GM12878 (cell line): ENCODE measurements at regions not wholly inside any gene's neighbourhood (a gene's known extent, or its start where the extent isn't known, plus 50 kb on each side); places are given as distances from the start of the nearest gene placed in this dataset.

ENCODE experiments used
- ATAC-seq: fragments of 200-7000 bp; cut with Tn5 transposase; 3 replicates; pipeline ENCODE4 v1.9.1; 2020; ENCODE audit warnings: mild to moderate bottlenecking, moderate library complexity
- BruUV-seq: library from RNA; stranded (reverse); fragments of 400-500 nt; replicated peaks from 2 replicates; lab custom pipeline; 2021; lab: Mats Ljungman, UMichigan
- CTCF ChIA-PET: fragments of 300-600 bp; sonication (Branson Sonifier 250); formaldehyde crosslinking; extraction: SDS; loops from one replicate; lab custom pipeline; 2021; ENCODE audit warnings: inconsistent platforms; lab: Yijun Ruan, JAX
- POLR2A ChIA-PET: fragments of 350-600 bp; formaldehyde crosslinking; extraction: SDS; loops from one replicate; lab custom pipeline; 2021; ENCODE audit warnings: inconsistent platforms; lab: Charles Lee
- RAD21 ChIA-PET: fragments of 300-600 bp; sonication (Branson Sonifier 250); formaldehyde crosslinking; loops from one replicate; lab custom pipeline; 2023; ENCODE audit warnings: antibody characterized with exemption; ENCODE audit not compliant: unreplicated experiment; lab: Charles Lee
- SMC1A ChIA-PET: fragments of 300-600 bp; sonication (Branson Sonifier 250); formaldehyde crosslinking; loops from one replicate; lab custom pipeline; 2023; ENCODE audit not compliant: unreplicated experiment, uncharacterized antibody; lab: Charles Lee
- DNase-seq: peaks from one replicate; pipeline ENCODE4 v3.0.0-alpha.2; 2011; ENCODE audit warnings: low read depth, low spot score
- FAIRE-seq: peaks from 3 replicates; lab custom pipeline; 2011; peaks lifted over from hg19 to GRCh38; lab: Jason Lieb, UNC
- H2AFZ ChIP-seq: 2 replicates; pipeline ENCODE4 v1.6.0; 2011; ENCODE audit warnings: low read depth, low read length, control low read depth; ENCODE audit not compliant: control insufficient read depth
- H3K27ac ChIP-seq: 2 replicates; pipeline ENCODE4 v1.5.1; 2011; ENCODE audit warnings: control low read depth; ENCODE audit not compliant: control insufficient read depth, insufficient read depth
- H3K27me3 ChIP-seq, 2 experiments: replicated peaks in 1 of 2; 2 replicates each; pipeline versions ENCODE4 v1.6.0 to v1.6.1; 2011; ENCODE audit warnings: low read length in 1 of 2; ENCODE audit not compliant: control insufficient read depth in 2 of 2, insufficient read depth in 2 of 2
- H3K36me3 ChIP-seq, 2 experiments: 2 replicates each; pipeline ENCODE4 v1.5.1; 2011; ENCODE audit warnings: low read length in 1 of 2; ENCODE audit not compliant: control insufficient read depth in 2 of 2, insufficient read depth in 2 of 2
- H3K4me1 ChIP-seq: 2 replicates; pipeline ENCODE4 v1.6.1; 2011; ENCODE audit warnings: mild to moderate bottlenecking, low read length, moderate library complexity, mixed read lengths; ENCODE audit not compliant: control insufficient read depth, insufficient read depth
- H3K4me2 ChIP-seq: 2 replicates; pipeline ENCODE4 v1.6.0; 2011; ENCODE audit warnings: control low read depth; ENCODE audit not compliant: control insufficient read depth, insufficient read depth
- H3K4me3 ChIP-seq: fragments of 200-600 bp; sonication (generic); 2 replicates; pipeline ENCODE4 v1.5.1; 2016
- H3K79me2 ChIP-seq: 2 replicates; pipeline ENCODE4 v1.6.0; 2011; ENCODE audit warnings: low read length; ENCODE audit not compliant: control insufficient read depth, insufficient read depth
- H3K9ac ChIP-seq: 2 replicates; pipeline ENCODE4 v1.8.0; 2011; ENCODE audit warnings: low read length, control low read depth, mixed read lengths; ENCODE audit not compliant: control insufficient read depth, insufficient read depth
- H3K9me3 ChIP-seq: replicated peaks from 3 replicates; pipeline ENCODE4 v1.5.1; 2011; ENCODE audit warnings: mild to moderate bottlenecking, low read length; ENCODE audit not compliant: control insufficient read depth, insufficient read depth
- H4K20me1 ChIP-seq: 2 replicates; pipeline ENCODE4 v1.6.0; 2011; ENCODE audit not compliant: control insufficient read depth, insufficient read depth
- BMI1 ChIP-seq: fragments of 450-650 bp; IDR thresholded peaks from 2 replicates; pipeline ENCODE4 v1.6.1; 2016; ENCODE audit warnings: mild to moderate bottlenecking, moderate library complexity, borderline replicate concordance
- CBX5 ChIP-seq: sonication (generic); IDR thresholded peaks from 2 replicates; pipeline ENCODE4 v1.6.1; 2016; ENCODE audit warnings: low read depth, moderate library complexity, mild to moderate bottlenecking, inconsistent platforms
- CEBPZ ChIP-seq: fragments of 150-350 bp; IDR thresholded peaks from 2 replicates; pipeline ENCODE4 v1.6.1; 2016; ENCODE audit warnings: low read depth, low read length
- CHD1 ChIP-seq: IDR thresholded peaks from 2 replicates; pipeline ENCODE4 v1.6.1; 2012; ENCODE audit warnings: low read depth, low read length, improper control_type of control experiment
- CHD2 ChIP-seq: IDR thresholded peaks from 2 replicates; pipeline ENCODE4 v1.6.1; 2011; ENCODE audit warnings: low read depth, low read length, improper control_type of control experiment, borderline replicate concordance
- EED ChIP-seq: sonication (generic); IDR thresholded peaks from 2 replicates; pipeline ENCODE4 v1.6.1; 2016; ENCODE audit warnings: antibody characterized with exemption, low read depth
- MEF2B ChIP-seq: fragments of 450-650 bp; IDR thresholded peaks from 2 replicates; pipeline ENCODE4 v1.6.1; 2018; ENCODE audit warnings: mild to moderate bottlenecking, moderate library complexity; ENCODE audit not compliant: partially characterized antibody, poor library complexity, severe bottlenecking
- MTA3 ChIP-seq: IDR thresholded peaks from 2 replicates; pipeline ENCODE4 v1.6.1; 2012; ENCODE audit warnings: low read length, inconsistent platforms, borderline replicate concordance
- NBN ChIP-seq: fragments of 450-650 bp; IDR thresholded peaks from 2 replicates; pipeline ENCODE4 v1.6.1; 2016
- NFYB ChIP-seq: IDR thresholded peaks from 2 replicates; pipeline ENCODE4 v1.6.1; 2011; ENCODE audit warnings: low read depth, mild to moderate bottlenecking, low read length, improper control_type of control experiment, moderate library complexity; ENCODE audit not compliant: insufficient read depth
- ZBTB40 ChIP-seq: fragments of 450-650 bp; IDR thresholded peaks from 2 replicates; pipeline ENCODE4 v1.6.1; 2016; ENCODE audit warnings: mild to moderate bottlenecking, moderate library complexity, borderline replicate concordance
- ZNF207 ChIP-seq: fragments of 450-650 bp; IDR thresholded peaks from 2 replicates; pipeline ENCODE4 v1.6.1; 2014; ENCODE audit warnings: antibody characterized with exemption, mild to moderate bottlenecking, borderline replicate concordance
- whole genome bisulfite sequencing: methylation state at CpG from one replicate; pipeline ENCODE4 v1.1.6; 2016; ENCODE audit warnings: low lambda C conversion rate; ENCODE audit not compliant: insufficient replicate concordance, insufficient coverage; ENCODE audit errors: missing lambda C conversion rate; 5-methylcytosine and 5-hydroxymethylcytosine counted together
- in situ Hi-C: fragments of 300-500 bp; cut with MboI; formaldehyde crosslinking; loops from 9 replicates; pipeline ENCODE4 v1.14.3; 2018; ENCODE audit warnings: mixed read lengths
- intact Hi-C: fragments of 100-400 bp; cut with micrococcal nuclease; formaldehyde crosslinking; loops from one replicate; pipeline ENCODE4 v1.14.2; 2022; ENCODE audit not compliant: unreplicated experiment
- TF ChIP-seq, protein P1 (sequence below): fragments of 450-650 bp; IDR thresholded peaks from 2 replicates; pipeline ENCODE4 v1.6.1; 2017; ENCODE audit warnings: mild to moderate bottlenecking, moderate library complexity

- POLR2A ChIA-PET: no interaction called here
- DNase-seq (no peak), ATAC-seq (no peak), FAIRE-seq (no peak)
- Histone ChIP-seq H3K4me2 (no peak overlapping the region), H2AFZ (no peak overlapping the region), H3K9ac (no peak overlapping the region), H3K4me1 (no peaks in the 10 kb centered on the region), H3K36me3 (no peaks in the 10 kb centered on the region), H3K27ac (no peak overlapping the region), H4K20me1 (no peaks in the 10 kb centered on the region), H3K4me3 (no peak overlapping the region), H3K27me3 (no peaks in the 10 kb centered on the region), H3K79me2 (no peaks in the 10 kb centered on the region), H3K9me3 (no peaks in the 10 kb centered on the region; the same call in 2 of the 3 replicates)
- TF ChIP-seq ZBTB40: no peak
- TF ChIP-seq CHD1: no peak
- no peak for TF ChIP-seq EED
- no peak for TF ChIP-seq MEF2B
- no peak for TF ChIP-seq NFYB
- no peak for TF ChIP-seq ZNF207
- TF ChIP-seq, protein P1, sequence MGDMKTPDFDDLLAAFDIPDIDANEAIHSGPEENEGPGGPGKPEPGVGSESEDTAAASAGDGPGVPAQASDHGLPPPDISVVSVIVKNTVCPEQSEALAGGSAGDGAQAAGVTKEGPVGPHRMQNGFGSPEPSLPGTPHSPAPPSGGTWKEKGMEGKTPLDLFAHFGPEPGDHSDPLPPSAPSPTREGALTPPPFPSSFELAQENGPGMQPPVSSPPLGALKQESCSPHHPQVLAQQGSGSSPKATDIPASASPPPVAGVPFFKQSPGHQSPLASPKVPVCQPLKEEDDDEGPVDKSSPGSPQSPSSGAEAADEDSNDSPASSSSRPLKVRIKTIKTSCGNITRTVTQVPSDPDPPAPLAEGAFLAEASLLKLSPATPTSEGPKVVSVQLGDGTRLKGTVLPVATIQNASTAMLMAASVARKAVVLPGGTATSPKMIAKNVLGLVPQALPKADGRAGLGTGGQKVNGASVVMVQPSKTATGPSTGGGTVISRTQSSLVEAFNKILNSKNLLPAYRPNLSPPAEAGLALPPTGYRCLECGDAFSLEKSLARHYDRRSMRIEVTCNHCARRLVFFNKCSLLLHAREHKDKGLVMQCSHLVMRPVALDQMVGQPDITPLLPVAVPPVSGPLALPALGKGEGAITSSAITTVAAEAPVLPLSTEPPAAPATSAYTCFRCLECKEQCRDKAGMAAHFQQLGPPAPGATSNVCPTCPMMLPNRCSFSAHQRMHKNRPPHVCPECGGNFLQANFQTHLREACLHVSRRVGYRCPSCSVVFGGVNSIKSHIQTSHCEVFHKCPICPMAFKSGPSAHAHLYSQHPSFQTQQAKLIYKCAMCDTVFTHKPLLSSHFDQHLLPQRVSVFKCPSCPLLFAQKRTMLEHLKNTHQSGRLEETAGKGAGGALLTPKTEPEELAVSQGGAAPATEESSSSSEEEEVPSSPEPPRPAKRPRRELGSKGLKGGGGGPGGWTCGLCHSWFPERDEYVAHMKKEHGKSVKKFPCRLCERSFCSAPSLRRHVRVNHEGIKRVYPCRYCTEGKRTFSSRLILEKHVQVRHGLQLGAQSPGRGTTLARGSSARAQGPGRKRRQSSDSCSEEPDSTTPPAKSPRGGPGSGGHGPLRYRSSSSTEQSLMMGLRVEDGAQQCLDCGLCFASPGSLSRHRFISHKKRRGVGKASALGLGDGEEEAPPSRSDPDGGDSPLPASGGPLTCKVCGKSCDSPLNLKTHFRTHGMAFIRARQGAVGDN: no peak
- no peak for TF ChIP-seq CHD2
- no peak for TF ChIP-seq MTA3
- TF ChIP-seq NBN: no peak
- no peak for TF ChIP-seq BMI1
- TF ChIP-seq CEBPZ: no peak
- TF ChIP-seq CBX5: no peak
- BruUV-seq: no TSS peak
- WGBS: 4% methylated on average over 1 of the region's 1 CpG
- CTCF ChIA-PET: no interaction called here
- SMC1A ChIA-PET: no interaction called here
- in situ Hi-C loops (no loop called here), intact Hi-C loops (no loop called here)
- RAD21 ChIA-PET: no interaction called here
These were observed 423.1 kb downstream of the TOX3 start for GRCh38 chr16:52123842-52124241.
